ENCODE measurements at regions not wholly inside any gene's neighbourhood (a gene's known extent, or its start where the extent isn't known, plus 50 kb on each side); places are given as distances from the start of the nearest gene placed in this dataset.

DNA sequence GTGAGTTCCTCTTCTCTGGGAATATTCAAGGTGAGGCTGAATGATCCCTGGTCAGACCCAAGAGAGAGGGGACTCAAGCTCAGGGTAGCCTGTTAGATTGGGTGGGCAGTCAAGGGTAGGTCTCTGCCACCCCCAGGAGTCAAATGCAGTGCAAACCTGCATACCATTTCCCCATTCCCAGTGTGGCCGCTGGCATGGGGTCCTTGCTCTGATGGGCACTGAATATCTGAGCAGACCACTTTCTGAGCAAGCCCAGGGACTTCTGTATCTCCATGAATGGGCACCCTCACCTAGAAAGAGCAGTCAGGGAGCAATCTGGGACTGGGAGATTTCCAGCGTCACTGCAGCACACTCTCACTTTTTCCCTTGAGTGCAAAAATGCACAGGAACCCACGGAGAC lies 573.7 kb downstream of the BCL11B start:
- H3K4me3 ChIP-seq, result no peak overlapping the region
- no peaks in the 10 kb centered on the region for H3K36me3 ChIP-seq
- H3K27me3 ChIP-seq, result peaks cover 0 to 2% of the 10 kb centered on the region in 2 donors
- H3K9me3 ChIP-seq, result peaks cover 0 to 6% of the 10 kb centered on the region in 2 donors
- no peak for DNase-seq (ENCODE audit: low spot score in 2 of 2)
- TF ChIP-seq POLR2AphosphoS5 (IDR thresholded peaks at IDR 0.05) (no peak), POLR2A (IDR thresholded peaks at IDR 0.05) (no peak)
- TF ChIP-seq, protein P1, sequence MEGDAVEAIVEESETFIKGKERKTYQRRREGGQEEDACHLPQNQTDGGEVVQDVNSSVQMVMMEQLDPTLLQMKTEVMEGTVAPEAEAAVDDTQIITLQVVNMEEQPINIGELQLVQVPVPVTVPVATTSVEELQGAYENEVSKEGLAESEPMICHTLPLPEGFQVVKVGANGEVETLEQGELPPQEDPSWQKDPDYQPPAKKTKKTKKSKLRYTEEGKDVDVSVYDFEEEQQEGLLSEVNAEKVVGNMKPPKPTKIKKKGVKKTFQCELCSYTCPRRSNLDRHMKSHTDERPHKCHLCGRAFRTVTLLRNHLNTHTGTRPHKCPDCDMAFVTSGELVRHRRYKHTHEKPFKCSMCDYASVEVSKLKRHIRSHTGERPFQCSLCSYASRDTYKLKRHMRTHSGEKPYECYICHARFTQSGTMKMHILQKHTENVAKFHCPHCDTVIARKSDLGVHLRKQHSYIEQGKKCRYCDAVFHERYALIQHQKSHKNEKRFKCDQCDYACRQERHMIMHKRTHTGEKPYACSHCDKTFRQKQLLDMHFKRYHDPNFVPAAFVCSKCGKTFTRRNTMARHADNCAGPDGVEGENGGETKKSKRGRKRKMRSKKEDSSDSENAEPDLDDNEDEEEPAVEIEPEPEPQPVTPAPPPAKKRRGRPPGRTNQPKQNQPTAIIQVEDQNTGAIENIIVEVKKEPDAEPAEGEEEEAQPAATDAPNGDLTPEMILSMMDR (IDR thresholded peaks at IDR 0.05), result no peak
- intact Hi-C loops (cut with DNase I; ENCODE audit: low total_unique reads), result no loop called here
- H3K4me1 ChIP-seq, result no peaks in the 10 kb centered on the region
- H3K27ac ChIP-seq, result no peak overlapping the region

DNA sequence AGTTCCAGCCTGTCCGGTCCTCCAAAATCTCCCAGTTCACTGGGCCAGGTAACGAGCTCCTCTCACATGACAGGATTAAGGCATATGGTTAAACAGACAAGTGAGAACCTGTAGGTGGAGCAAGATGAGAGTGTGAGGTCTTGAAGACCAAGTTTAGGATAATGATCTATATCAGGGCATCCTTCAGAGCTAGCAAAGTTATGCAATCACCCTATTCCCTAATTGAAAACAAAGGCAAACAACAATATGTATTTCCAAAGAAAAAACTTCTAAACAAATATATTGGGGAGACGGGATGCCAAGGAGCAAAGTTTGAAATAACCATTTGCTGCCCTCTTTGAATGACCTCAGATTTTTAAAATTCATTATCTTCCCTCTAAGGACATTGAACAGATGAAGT lies 571.2 kb downstream of the BCL11B start:
- no peak for DNase-seq (ENCODE audit: low spot score in 2 of 2)
- TF ChIP-seq, protein P1 (IDR thresholded peaks at IDR 0.05), result no peak
- TF ChIP-seq POLR2A (IDR thresholded peaks at IDR 0.05) (no peak), POLR2AphosphoS5 (IDR thresholded peaks at IDR 0.05) (no peak)
- Histone ChIP-seq H3K27ac (no peak overlapping the region), H3K9me3 (peaks cover 0 to 6% of the 10 kb centered on the region in 2 donors), H3K4me1 (no peaks in the 10 kb centered on the region), H3K27me3 (peaks cover 0 to 5% of the 10 kb centered on the region in 2 donors), H3K4me3 (no peak overlapping the region), H3K36me3 (no peaks in the 10 kb centered on the region)
- intact Hi-C loops (cut with DNase I; ENCODE audit: low total_unique reads), result no loop called here

DNA sequence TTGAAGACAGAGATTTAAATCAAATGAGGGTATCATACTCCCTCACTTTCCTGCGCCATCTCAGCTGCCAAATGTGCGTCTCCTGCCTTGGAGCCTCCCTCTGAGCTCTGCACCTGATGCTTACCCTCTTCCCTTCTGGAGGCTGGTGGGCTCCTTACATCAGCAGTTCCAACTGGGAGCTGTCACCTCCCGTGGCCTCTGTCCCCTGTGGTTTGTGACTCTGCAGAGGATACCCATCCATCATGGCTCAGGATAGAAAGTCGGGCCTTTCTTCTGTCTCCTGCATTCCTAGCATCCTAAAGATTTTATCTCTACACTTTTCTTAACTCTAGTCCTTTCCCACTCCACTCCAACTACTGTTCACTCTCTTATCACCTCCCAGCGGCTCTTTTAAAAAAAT lies 570.6 kb downstream of the BCL11B start:
- Histone ChIP-seq H3K36me3 (no peaks in the 10 kb centered on the region), H3K27ac (no peak overlapping the region), H3K4me1 (no peaks in the 10 kb centered on the region), H3K27me3 (peaks cover 0 to 5% of the 10 kb centered on the region in 2 donors), H3K4me3 (no peak overlapping the region), H3K9me3 (peaks cover 0 to 6% of the 10 kb centered on the region in 2 donors)
- no peak for TF ChIP-seq POLR2A (IDR thresholded peaks at IDR 0.05)
- no peak for TF ChIP-seq POLR2AphosphoS5 (IDR thresholded peaks at IDR 0.05)
- intact Hi-C loops (cut with DNase I; ENCODE audit: low total_unique reads), result no loop called here
- no peak for DNase-seq (ENCODE audit: low spot score in 2 of 2)

DNA sequence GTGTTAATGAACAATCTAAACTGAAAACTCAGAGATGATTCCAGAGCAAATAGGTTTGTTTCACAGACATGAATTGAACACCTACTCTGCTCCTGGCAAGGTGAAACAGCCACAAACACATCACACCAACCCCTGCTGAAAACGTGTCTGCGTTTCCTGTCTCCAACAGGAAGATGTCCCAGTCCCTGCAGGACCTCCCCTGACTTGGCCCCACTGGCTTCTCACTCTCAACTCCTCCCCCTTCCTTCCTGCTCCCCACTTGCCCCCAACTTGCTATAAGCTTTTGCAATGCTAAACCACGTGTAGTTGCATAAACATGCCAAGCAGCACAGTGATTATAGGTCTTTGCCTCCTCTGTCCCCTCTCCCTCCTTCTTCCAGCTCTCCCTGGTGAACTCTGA lies 567.6 kb downstream of the BCL11B start:
- H3K4me1 ChIP-seq, result no peaks in the 10 kb centered on the region
- no peak overlapping the region for H3K27ac ChIP-seq
- H3K36me3 ChIP-seq, result no peaks in the 10 kb centered on the region
- no peaks in the 10 kb centered on the region for H3K9me3 ChIP-seq
- no peak overlapping the region for H3K4me3 ChIP-seq
- no peak for TF ChIP-seq POLR2A (IDR thresholded peaks at IDR 0.05)
- TF ChIP-seq, protein P1 (IDR thresholded peaks at IDR 0.05), result no peak
- no peak for TF ChIP-seq POLR2AphosphoS5 (IDR thresholded peaks at IDR 0.05)
- intact Hi-C loops (cut with DNase I; ENCODE audit: low total_unique reads), result no loop called here
- no peak for DNase-seq (ENCODE audit: low spot score in 2 of 2)
- H3K27me3 ChIP-seq, result peaks cover 0 to 5% of the 10 kb centered on the region in 2 donors

DNA sequence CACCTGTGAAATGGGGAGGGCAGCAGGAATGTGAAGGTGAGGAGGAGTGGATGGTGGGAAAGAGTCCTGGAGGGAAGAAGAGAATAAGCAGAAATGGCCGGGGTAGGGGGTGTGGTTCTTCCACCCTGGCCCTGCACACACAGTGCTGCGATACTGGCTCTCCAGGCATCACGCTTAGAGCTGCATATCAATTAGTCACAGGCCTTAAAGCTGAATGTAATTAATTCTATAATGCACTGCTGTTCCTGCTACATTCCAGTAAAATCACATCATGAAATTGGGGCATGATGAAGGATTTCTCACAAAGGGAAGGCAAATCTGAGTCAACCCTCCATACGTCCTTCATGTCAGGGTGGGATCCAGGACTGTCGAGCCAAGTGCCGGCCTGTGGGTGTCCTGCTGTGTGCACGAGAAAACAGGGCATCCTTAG lies 566.1 kb downstream of the BCL11B start:
- no peaks in the 10 kb centered on the region for H3K36me3 ChIP-seq
- peaks cover 0 to 5% of the 10 kb centered on the region in 2 donors for H3K27me3 ChIP-seq
- TF ChIP-seq POLR2A (IDR thresholded peaks at IDR 0.05), result no peak
- TF ChIP-seq POLR2AphosphoS5 (IDR thresholded peaks at IDR 0.05), result no peak
- TF ChIP-seq, protein P1 (IDR thresholded peaks at IDR 0.05), result no peak
- no peaks in the 10 kb centered on the region for H3K9me3 ChIP-seq
- no peak overlapping the region for H3K4me3 ChIP-seq
- H3K27ac ChIP-seq, result no peak overlapping the region
- DNase-seq (ENCODE audit: low spot score in 2 of 2), result no peak
- intact Hi-C loops (cut with DNase I; ENCODE audit: low total_unique reads), result no loop called here
- no peaks in the 10 kb centered on the region for H3K4me1 ChIP-seq

DNA sequence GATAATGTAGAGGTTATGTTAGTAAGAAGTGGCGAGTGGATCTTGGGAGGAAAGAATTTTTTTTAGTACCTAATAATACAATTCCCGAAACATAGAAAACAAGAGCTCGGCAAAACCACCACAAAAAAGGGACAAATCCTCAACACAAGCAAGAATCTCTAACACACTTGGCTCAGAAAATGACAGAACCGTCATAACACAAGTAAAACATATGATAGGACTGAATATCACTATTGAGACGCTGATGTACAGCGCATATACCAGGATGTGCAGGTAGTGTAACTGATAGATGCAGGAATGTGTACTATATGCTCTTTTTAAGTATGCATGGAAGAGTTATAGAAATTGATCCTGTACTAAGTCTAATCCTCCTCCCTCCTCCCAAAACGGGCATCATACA lies 564.5 kb downstream of the BCL11B start:
- DNase-seq (ENCODE audit: low spot score in 2 of 2), result no peak
- Histone ChIP-seq H3K27me3 (peaks cover 0 to 5% of the 10 kb centered on the region in 2 donors), H3K4me3 (no peak overlapping the region), H3K36me3 (no peaks in the 10 kb centered on the region), H3K27ac (no peak overlapping the region), H3K4me1 (no peaks in the 10 kb centered on the region), H3K9me3 (no peaks in the 10 kb centered on the region)
- TF ChIP-seq, protein P1 (IDR thresholded peaks at IDR 0.05), result no peak
- no peak for TF ChIP-seq POLR2A (IDR thresholded peaks at IDR 0.05)
- intact Hi-C loops (cut with DNase I; ENCODE audit: low total_unique reads), result no loop called here

Measured in breast epithelium (tissue), 4 donors.